ENCODE measurements at regions not wholly inside any gene's neighbourhood (a gene's known extent, or its start where the extent isn't known, plus 50 kb on each side); places are given as distances from the start of the nearest gene placed in this dataset.
"Not testable (repeated sequence)": the region's sequence is repeated elsewhere in the genome, so short reads cannot be mapped to it uniquely, and the experiment has no call there.

DNA sequence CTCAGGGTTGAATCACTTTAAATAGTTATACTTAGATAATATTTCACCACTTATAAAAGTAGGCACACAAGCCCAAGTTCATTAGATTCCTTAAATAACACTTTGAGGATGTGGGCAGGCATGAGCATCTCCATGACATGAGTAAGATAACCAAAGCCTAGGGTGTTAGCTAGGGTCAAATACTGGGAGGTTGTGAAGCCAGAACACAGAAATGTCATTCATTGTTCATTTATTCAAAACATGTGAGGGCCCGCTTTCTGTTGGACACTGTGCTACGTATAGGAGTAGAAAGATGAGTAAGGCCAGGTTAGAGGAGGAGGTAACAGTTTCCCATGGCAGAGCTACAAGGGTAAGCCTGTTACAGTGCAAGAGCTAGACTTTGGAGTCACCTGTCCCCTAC lies 93.5 kb upstream of the NEDD4L start:
- no peak overlapping the region for H3K27ac Mint-ChIP-seq (ENCODE audit: unreplicated experiment)
- H3K4me3 Mint-ChIP-seq (ENCODE audit: unreplicated experiment): no peak overlapping the region
- no peaks in the 10 kb centered on the region for H3K4me1 Mint-ChIP-seq (ENCODE audit: unreplicated experiment)
- no peak for DNase-seq (ENCODE audit: low spot score)
- H3K27me3 Mint-ChIP-seq (ENCODE audit: unreplicated experiment): no peaks in the 10 kb centered on the region
- no peaks in the 10 kb centered on the region for H3K9me3 Mint-ChIP-seq (ENCODE audit: unreplicated experiment)
- TF ChIP-seq, protein P1, sequence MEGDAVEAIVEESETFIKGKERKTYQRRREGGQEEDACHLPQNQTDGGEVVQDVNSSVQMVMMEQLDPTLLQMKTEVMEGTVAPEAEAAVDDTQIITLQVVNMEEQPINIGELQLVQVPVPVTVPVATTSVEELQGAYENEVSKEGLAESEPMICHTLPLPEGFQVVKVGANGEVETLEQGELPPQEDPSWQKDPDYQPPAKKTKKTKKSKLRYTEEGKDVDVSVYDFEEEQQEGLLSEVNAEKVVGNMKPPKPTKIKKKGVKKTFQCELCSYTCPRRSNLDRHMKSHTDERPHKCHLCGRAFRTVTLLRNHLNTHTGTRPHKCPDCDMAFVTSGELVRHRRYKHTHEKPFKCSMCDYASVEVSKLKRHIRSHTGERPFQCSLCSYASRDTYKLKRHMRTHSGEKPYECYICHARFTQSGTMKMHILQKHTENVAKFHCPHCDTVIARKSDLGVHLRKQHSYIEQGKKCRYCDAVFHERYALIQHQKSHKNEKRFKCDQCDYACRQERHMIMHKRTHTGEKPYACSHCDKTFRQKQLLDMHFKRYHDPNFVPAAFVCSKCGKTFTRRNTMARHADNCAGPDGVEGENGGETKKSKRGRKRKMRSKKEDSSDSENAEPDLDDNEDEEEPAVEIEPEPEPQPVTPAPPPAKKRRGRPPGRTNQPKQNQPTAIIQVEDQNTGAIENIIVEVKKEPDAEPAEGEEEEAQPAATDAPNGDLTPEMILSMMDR (IDR thresholded peaks at IDR 0.05; ENCODE audit: unreplicated experiment): no peak
- H3K36me3 Mint-ChIP-seq (ENCODE audit: low read depth, unreplicated experiment): no peaks in the 10 kb centered on the region

DNA sequence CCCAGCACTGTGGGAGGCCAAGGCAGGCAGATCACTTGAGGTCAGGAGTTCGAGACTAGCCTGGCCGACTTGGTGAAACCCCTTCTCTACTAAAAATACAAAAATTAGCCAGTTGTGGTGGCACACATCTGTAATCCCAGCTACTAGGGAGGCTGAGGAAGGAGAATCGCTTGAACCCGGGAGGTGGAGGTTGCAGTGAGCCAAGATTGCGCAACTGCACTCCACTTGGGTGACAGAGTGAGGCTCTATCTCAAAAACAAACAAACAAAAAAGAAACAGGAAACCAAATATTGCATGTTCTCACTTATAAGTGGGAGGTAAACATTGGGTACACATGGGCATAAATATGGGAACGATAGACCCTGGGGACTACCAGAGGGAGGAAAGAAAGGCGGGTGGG lies 94.7 kb upstream of the NEDD4L start:
- not testable (repeated sequence) for DNase-seq (ENCODE audit: low spot score); H3K4me1 Mint-ChIP-seq (ENCODE audit: unreplicated experiment); H3K27ac Mint-ChIP-seq (ENCODE audit: unreplicated experiment); H3K4me3 Mint-ChIP-seq (ENCODE audit: unreplicated experiment); H3K36me3 Mint-ChIP-seq (ENCODE audit: low read depth, unreplicated experiment); H3K27me3 Mint-ChIP-seq (ENCODE audit: unreplicated experiment); H3K9me3 Mint-ChIP-seq (ENCODE audit: unreplicated experiment)

DNA sequence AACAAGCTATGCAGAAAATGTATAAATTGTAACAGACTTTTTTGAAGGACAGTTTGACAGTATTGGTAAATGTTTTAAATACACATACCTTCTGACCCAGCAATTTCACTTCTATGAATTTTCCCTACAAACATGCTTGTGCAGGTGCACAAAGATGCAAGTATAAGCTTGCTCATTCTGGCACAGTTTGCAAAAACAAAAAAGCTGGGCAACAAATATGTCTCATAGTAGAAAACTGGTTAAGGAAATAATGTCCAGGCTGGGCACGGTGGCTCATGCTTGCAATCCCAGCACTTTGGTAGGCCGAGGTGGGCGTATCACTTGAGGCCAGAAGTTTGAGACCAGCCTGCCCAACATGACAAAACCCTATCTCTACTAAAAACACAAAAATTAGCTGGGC lies 96.9 kb upstream of the NEDD4L start:
- H3K27me3 Mint-ChIP-seq (ENCODE audit: unreplicated experiment): no peaks in the 10 kb centered on the region
- DNase-seq (ENCODE audit: low spot score): no peak
- H3K36me3 Mint-ChIP-seq (ENCODE audit: low read depth, unreplicated experiment): no peaks in the 10 kb centered on the region
- peaks cover 4% of the 10 kb centered on the region for H3K4me1 Mint-ChIP-seq (ENCODE audit: unreplicated experiment)
- H3K4me3 Mint-ChIP-seq (ENCODE audit: unreplicated experiment): no peak overlapping the region
- H3K27ac Mint-ChIP-seq (ENCODE audit: unreplicated experiment): no peak overlapping the region
- H3K9me3 Mint-ChIP-seq (ENCODE audit: unreplicated experiment): no peaks in the 10 kb centered on the region
- TF ChIP-seq, protein P1 (IDR thresholded peaks at IDR 0.05; ENCODE audit: unreplicated experiment): no peak

DNA sequence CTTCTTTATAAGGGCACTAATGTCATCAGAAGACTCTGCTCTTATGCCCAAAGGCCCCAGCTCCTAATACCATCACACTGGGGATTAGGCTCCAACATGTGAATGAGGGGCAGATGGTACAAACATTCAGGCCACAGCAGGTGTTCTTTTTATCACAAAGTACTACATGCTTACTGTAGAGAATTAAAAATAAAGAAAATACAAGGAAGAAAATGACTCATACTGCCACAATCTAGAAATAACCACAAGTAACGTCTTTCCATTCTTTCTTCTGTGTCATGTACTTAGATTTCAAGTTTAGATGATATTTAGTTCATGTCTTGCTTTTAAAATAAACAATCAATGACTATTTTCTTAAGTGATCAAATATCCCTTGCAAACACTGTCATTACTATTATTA lies 100.3 kb upstream of the NEDD4L start:
- Mint-ChIP-seq H3K36me3 (ENCODE audit: low read depth, unreplicated experiment) (no peaks in the 10 kb centered on the region), H3K4me3 (ENCODE audit: unreplicated experiment) (no peak overlapping the region), H3K27me3 (ENCODE audit: unreplicated experiment) (no peaks in the 10 kb centered on the region), H3K27ac (ENCODE audit: unreplicated experiment) (no peak overlapping the region), H3K9me3 (ENCODE audit: unreplicated experiment) (no peaks in the 10 kb centered on the region), H3K4me1 (ENCODE audit: unreplicated experiment) (peaks cover 4% of the 10 kb centered on the region)
- DNase-seq (ENCODE audit: low spot score): no peak
- TF ChIP-seq, protein P1 (IDR thresholded peaks at IDR 0.05; ENCODE audit: unreplicated experiment): no peak

DNA sequence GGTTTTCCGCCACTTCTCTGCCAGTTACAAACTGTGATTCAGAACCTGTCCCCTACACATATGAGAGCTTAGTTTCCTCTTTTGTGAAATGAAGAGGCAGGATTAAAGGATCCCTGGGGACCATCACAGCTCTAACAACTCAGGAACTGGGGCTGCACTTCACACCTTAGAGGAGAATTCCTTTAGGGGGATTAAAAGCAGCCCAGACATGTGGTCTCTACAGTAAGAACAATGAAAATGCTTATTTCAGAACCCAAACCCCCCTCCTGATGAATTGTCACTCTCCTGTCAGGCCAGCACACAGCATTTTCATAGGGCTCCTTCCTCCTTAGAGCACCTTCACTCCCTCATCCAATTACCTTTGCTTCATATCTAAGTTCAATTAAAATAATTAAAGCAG lies 101.5 kb upstream of the NEDD4L start:
- DNase-seq (ENCODE audit: low spot score): no peak
- Mint-ChIP-seq H3K27ac (ENCODE audit: unreplicated experiment) (no peak overlapping the region), H3K4me3 (ENCODE audit: unreplicated experiment) (no peak overlapping the region), H3K4me1 (ENCODE audit: unreplicated experiment) (peaks cover 4% of the 10 kb centered on the region), H3K27me3 (ENCODE audit: unreplicated experiment) (no peaks in the 10 kb centered on the region), H3K9me3 (ENCODE audit: unreplicated experiment) (no peaks in the 10 kb centered on the region), H3K36me3 (ENCODE audit: low read depth, unreplicated experiment) (no peaks in the 10 kb centered on the region)
- TF ChIP-seq, protein P1 (IDR thresholded peaks at IDR 0.05; ENCODE audit: unreplicated experiment): no peak

Data from endothelial cell (in vitro differentiated cells).